Liver (tissue), 8 donors: ENCODE measurements at regions not wholly inside any gene's neighbourhood (a gene's known extent, or its start where the extent isn't known, plus 50 kb on each side); places are given as distances from the start of the nearest gene placed in this dataset.
"Not testable (repeated sequence)": the region's sequence is repeated elsewhere in the genome, so short reads cannot be mapped to it uniquely, and the experiment has no call there.

Experiments
- DNase-seq: peaks from one replicate; pipeline ENCODE4 v3.0.0-alpha.2; 2017; ENCODE audit warnings: low spot score
- H3K27ac ChIP-seq, 2 donors: one replicate each; pipeline ENCODE4 v1.7.0; 2013; ENCODE audit warnings: inconsistent platforms in 2 of 2, low read length in 2 of 2, control low read depth in 1 of 2, low read depth in 1 of 2, mild to moderate bottlenecking in 1 of 2
- H3K27me3 ChIP-seq, 4 donors: one replicate each; pipeline versions ENCODE4 v1.6.1 to v1.7.0; 2013; ENCODE audit warnings: low read length in 3 of 4, inconsistent platforms in 1 of 4, mild to moderate bottlenecking in 1 of 4, moderate library complexity in 1 of 4; ENCODE audit not compliant: control insufficient read depth in 4 of 4, insufficient read depth in 4 of 4
- H3K36me3 ChIP-seq, 4 donors: one replicate each; pipeline versions ENCODE4 v1.6.1 to v1.7.0; 2013; ENCODE audit warnings: low read length in 3 of 4, mild to moderate bottlenecking in 3 of 4, low read depth in 1 of 4, moderate library complexity in 1 of 4; ENCODE audit not compliant: control insufficient read depth in 4 of 4, insufficient read depth in 3 of 4
- H3K4me1 ChIP-seq, 4 donors: one replicate each; pipeline versions ENCODE4 v1.6.1 to v1.7.0; 2013; ENCODE audit warnings: low read length in 3 of 4, mild to moderate bottlenecking in 3 of 4, moderate library complexity in 1 of 4; ENCODE audit not compliant: control insufficient read depth in 4 of 4, insufficient read depth in 4 of 4
- H3K4me3 ChIP-seq, 3 donors: one replicate each; pipeline versions ENCODE4 v1.6.1 to v1.7.0; 2013; ENCODE audit warnings: low read length in 3 of 3, control low read depth in 1 of 3, low read depth in 1 of 3, mild to moderate bottlenecking in 1 of 3
- H3K9ac ChIP-seq, 2 donors: one replicate each; pipeline ENCODE4 v1.7.0; 2013; ENCODE audit warnings: low read length in 2 of 2, mild to moderate bottlenecking in 2 of 2, moderate library complexity in 2 of 2, control low read depth in 1 of 2, low read depth in 1 of 2
- H3K9me3 ChIP-seq, 4 donors: one replicate each; pipeline versions ENCODE4 v1.6.1 to v1.7.0; 2013; ENCODE audit warnings: low read length in 3 of 4; ENCODE audit not compliant: control insufficient read depth in 4 of 4
- CTCF ChIP-seq: fragments of 150-350 bp; IDR thresholded peaks from 2 replicates; pipeline ENCODE4 v1.5.1; 2017; ENCODE audit warnings: improper control_type of control experiment, low read depth, low read length; ENCODE audit not compliant: missing input control
- EGR1 ChIP-seq, 2 donors: IDR thresholded peaks; 2 replicates each; pipeline ENCODE4 v1.6.1; 2016 to 2018; ENCODE audit warnings: antibody characterized with exemption in 2 of 2, low read depth in 2 of 2
- FOXA1 ChIP-seq: IDR thresholded peaks from 2 replicates; pipeline ENCODE4 v1.6.1; 2016; ENCODE audit warnings: antibody characterized with exemption
- FOXA2 ChIP-seq: IDR thresholded peaks from 2 replicates; pipeline ENCODE4 v1.6.1; 2016; ENCODE audit warnings: antibody characterized with exemption
- GABPA ChIP-seq, 2 donors: IDR thresholded peaks in 1 of 2; conservative IDR thresholded peaks in 1 of 2; 2 replicates each; pipeline ENCODE4 v1.6.1; 2016; ENCODE audit warnings: antibody characterized with exemption in 2 of 2, mild to moderate bottlenecking in 1 of 2, moderate library complexity in 1 of 2
- HNF4A ChIP-seq, 2 donors: conservative IDR thresholded peaks; 2 replicates each; pipeline ENCODE4 v1.6.1; 2016; ENCODE audit warnings: antibody characterized with exemption in 2 of 2, mild to moderate bottlenecking in 2 of 2
- HNF4G ChIP-seq: IDR thresholded peaks from 2 replicates; pipeline ENCODE4 v1.6.1; 2016; ENCODE audit warnings: antibody characterized with exemption
- JUND ChIP-seq, 2 donors: IDR thresholded peaks; 2 replicates each; pipeline ENCODE4 v1.6.1; 2016; ENCODE audit warnings: antibody characterized with exemption in 2 of 2
- RAD21 ChIP-seq, 2 donors: IDR thresholded peaks; 2 replicates each; pipeline ENCODE4 v1.6.1; 2016; ENCODE audit warnings: antibody characterized with exemption in 2 of 2, mild to moderate bottlenecking in 2 of 2
- REST ChIP-seq: IDR thresholded peaks from 2 replicates; pipeline ENCODE4 v1.6.1; 2016; ENCODE audit warnings: antibody characterized with exemption, mild to moderate bottlenecking
- RXRA ChIP-seq, 2 donors: IDR thresholded peaks; 2 replicates each; pipeline ENCODE4 v1.6.1; 2017 to 2018; ENCODE audit warnings: antibody characterized with exemption in 2 of 2, mild to moderate bottlenecking in 1 of 2
- SP1 ChIP-seq: IDR thresholded peaks from 2 replicates; pipeline ENCODE4 v1.6.1; 2018; ENCODE audit warnings: antibody characterized with exemption, mild to moderate bottlenecking
- TAF1 ChIP-seq: conservative IDR thresholded peaks from 2 replicates; pipeline ENCODE4 v1.6.1; 2016; ENCODE audit warnings: antibody characterized with exemption, mild to moderate bottlenecking
- YY1 ChIP-seq: IDR thresholded peaks from 2 replicates; pipeline ENCODE4 v1.6.1; 2016; ENCODE audit warnings: antibody characterized with exemption, mild to moderate bottlenecking
- ZBTB33 ChIP-seq: IDR thresholded peaks from 2 replicates; pipeline ENCODE4 v1.6.1; 2016; ENCODE audit warnings: antibody characterized with exemption
- WGBS: extraction: QIAGEN DNeasy Blood & Tissue Kit; methylation state at CpG from one replicate; pipeline ENCODE4 v1.1.7; 2013; 5-methylcytosine and 5-hydroxymethylcytosine counted together
- TF ChIP-seq, protein P1 (sequence below): IDR thresholded peaks from 2 replicates; pipeline ENCODE4 v1.6.1; 2016; ENCODE audit warnings: antibody characterized with exemption
- donor health status: healthy.
- donor health status: healthy.
- donor health status: healthy.
- donor health status: healthy.
- donor health status: healthy.

- no peak overlapping the region for H3K9ac ChIP-seq
- no peak for DNase-seq
- H3K27me3 ChIP-seq: no peaks in the 10 kb centered on the region
- no peaks in the 10 kb centered on the region for H3K4me1 ChIP-seq
- no peaks in the 10 kb centered on the region for H3K36me3 ChIP-seq
- H3K27ac ChIP-seq: no peak overlapping the region
- no peak for TF ChIP-seq HNF4A (conservative IDR thresholded peaks at IDR 0.05)
- no peak for TF ChIP-seq GABPA (IDR thresholded peaks at IDR 0.05 in 1 of 2, conservative IDR thresholded peaks at IDR 0.05 in 1 of 2)
- TF ChIP-seq JUND (IDR thresholded peaks at IDR 0.05): no peak
- TF ChIP-seq HNF4G: no peak
- TF ChIP-seq RAD21 (IDR thresholded peaks at IDR 0.05): no peak
- TF ChIP-seq YY1: no peak
- H3K4me3 ChIP-seq: no peak overlapping the region
- no peaks in the 10 kb centered on the region for H3K9me3 ChIP-seq
These were observed 1214.8 kb downstream of the STIM2 start for GRCh38 chr4:28075401-28075956.

DNA sequence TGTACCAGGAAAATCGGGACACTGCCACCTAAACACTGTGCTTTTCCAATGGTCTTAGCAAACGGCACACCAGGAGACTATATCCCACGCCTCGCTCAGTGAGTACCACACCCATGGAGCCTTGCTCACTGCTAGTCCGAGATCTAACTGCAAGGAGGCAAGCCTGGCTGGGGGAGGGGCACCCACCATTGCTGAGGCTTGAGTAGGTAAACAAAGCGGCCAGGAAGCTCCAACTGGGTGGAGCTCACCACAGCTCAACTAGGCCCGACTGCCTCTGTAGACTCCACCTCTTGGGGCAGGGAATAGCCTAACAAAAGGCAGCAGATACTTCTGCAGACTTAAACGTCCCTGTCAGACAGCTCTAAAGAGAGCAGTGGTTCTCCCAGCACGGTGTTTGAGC is 1216.6 kb downstream of the STIM2 start:
- not testable (repeated sequence) for H3K36me3 ChIP-seq, H3K4me1 ChIP-seq, H3K27me3 ChIP-seq, H3K9me3 ChIP-seq, H3K4me3 ChIP-seq, H3K27ac ChIP-seq, DNase-seq, H3K9ac ChIP-seq
- WGBS: 69% methylated on average over 9 of the region's 9 CpGs

DNA sequence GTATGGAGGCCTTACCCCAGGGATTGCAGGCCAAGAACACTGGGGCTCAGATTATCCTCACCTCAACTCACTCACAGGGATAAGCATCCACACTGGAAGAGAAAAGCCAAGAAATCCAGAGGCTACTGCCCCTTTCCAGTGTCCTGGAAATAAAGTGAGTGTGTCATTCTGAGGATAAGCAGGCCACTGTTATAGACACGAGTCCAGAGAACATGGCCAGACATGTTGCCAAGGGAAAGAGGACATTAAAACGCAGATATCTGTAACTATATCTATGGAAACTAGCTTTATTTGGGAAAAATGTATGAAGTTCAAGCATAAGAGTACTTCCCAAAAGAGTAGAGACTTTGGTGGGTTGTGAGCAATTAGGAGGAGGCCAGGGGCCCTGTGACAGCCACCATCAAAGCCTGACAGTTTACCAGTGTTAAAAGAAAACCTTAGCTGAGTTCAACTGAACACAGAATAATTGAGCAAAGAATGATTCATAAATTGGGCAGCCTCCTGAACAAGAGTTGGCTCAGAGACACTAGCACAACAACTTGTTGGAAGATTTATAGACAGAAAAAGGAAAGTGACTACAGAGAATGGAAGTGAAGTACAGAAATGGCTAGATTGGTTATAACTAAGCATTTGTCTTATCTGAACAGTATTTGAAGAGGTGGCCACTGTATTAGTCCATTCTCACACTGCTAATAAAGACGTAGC is 1222.2 kb downstream of the STIM2 start:
- DNase-seq: no peak
- no peaks in the 10 kb centered on the region for H3K36me3 ChIP-seq
- 62% methylated on average over 3 of the region's 3 CpGs for WGBS

More for the DNA sequence above, 1222.2 kb downstream of the STIM2 start:
- TF ChIP-seq RAD21 (IDR thresholded peaks at IDR 0.05): no peak
- TF ChIP-seq JUND (IDR thresholded peaks at IDR 0.05): no peak
- no peak for TF ChIP-seq TAF1
- TF ChIP-seq HNF4G: no peak
- TF ChIP-seq FOXA2: no peak
- no peak for TF ChIP-seq REST
- no peak for TF ChIP-seq EGR1 (IDR thresholded peaks at IDR 0.05; ENCODE audit: low read depth in 2 of 2)
- TF ChIP-seq CTCF: no peak
- TF ChIP-seq YY1: no peak
- TF ChIP-seq FOXA1: no peak
- TF ChIP-seq SP1: no peak
- TF ChIP-seq ZBTB33: no peak
- no peak for TF ChIP-seq RXRA (IDR thresholded peaks at IDR 0.05)
- TF ChIP-seq, protein P1, sequence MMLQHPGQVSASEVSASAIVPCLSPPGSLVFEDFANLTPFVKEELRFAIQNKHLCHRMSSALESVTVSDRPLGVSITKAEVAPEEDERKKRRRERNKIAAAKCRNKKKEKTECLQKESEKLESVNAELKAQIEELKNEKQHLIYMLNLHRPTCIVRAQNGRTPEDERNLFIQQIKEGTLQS: no peak
- no peak for TF ChIP-seq GABPA (IDR thresholded peaks at IDR 0.05 in 1 of 2, conservative IDR thresholded peaks at IDR 0.05 in 1 of 2)
- Histone ChIP-seq H3K4me1 (no peaks in the 10 kb centered on the region), H3K27ac (no peak overlapping the region), H3K4me3 (no peak overlapping the region), H3K9me3 (peaks cover 0 to 2% (median 0%) of the 10 kb centered on the region in 4 donors), H3K9ac (no peak overlapping the region), H3K27me3 (no peaks in the 10 kb centered on the region)
